GM10266 (cell line): ENCODE measurements at regions not wholly inside any gene's neighbourhood (a gene's known extent, or its start where the extent isn't known, plus 50 kb on each side); places are given as distances from the start of the nearest gene placed in this dataset.

Experiments used
- DNase-seq: peaks from one replicate; pipeline ENCODE4 v3.0.0; 2012; ENCODE audit errors: extremely low spot score
- TF ChIP-seq, protein P1 (sequence below): IDR thresholded peaks from 2 replicates; pipeline ENCODE4 v1.5.1; 2012; ENCODE audit warnings: mild to moderate bottlenecking, low read depth; ENCODE audit not compliant: control insufficient read depth, insufficient read depth; ENCODE audit errors: missing control alignments

- TF ChIP-seq, protein P1, sequence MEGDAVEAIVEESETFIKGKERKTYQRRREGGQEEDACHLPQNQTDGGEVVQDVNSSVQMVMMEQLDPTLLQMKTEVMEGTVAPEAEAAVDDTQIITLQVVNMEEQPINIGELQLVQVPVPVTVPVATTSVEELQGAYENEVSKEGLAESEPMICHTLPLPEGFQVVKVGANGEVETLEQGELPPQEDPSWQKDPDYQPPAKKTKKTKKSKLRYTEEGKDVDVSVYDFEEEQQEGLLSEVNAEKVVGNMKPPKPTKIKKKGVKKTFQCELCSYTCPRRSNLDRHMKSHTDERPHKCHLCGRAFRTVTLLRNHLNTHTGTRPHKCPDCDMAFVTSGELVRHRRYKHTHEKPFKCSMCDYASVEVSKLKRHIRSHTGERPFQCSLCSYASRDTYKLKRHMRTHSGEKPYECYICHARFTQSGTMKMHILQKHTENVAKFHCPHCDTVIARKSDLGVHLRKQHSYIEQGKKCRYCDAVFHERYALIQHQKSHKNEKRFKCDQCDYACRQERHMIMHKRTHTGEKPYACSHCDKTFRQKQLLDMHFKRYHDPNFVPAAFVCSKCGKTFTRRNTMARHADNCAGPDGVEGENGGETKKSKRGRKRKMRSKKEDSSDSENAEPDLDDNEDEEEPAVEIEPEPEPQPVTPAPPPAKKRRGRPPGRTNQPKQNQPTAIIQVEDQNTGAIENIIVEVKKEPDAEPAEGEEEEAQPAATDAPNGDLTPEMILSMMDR = no peak
- DNase-seq = no peak
These were observed 1233.2 kb upstream of the CDH6 start for GRCh38 chr5:29960323-29960722.

- no peak for DNase-seq
- TF ChIP-seq, protein P1 = no peak
These were observed 1242.9 kb upstream of the CDH6 start for GRCh38 chr5:29950416-29951145.

DNA sequence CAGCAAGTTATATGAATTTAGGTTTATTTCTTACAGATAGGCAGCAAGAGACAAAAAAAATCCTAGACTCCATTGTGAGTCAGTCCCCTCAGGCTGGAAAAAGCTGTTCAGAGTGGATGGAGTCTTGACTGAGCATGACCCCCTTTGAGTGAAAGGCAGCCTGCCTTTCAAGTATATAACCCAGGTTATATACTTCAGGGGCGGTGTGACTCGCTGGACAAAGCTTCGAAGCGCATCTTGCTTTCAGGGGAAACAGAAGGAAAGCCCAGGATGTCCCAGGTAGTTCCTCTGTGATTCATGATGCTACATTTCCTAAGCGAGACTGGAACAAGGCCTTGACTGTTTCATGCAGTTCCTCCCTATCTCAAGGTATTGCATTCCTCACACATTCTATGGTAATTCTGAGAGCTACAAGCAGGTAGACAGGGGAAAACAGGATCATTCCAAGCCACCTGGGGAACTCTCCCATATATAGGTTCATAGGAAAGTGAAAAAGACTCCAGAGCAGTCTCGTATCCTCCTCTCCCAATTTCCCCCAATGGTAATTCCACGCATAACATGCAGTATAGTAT lies 1244.1 kb upstream of the CDH6 start:
- TF ChIP-seq, protein P1 = no peak
- no peak for DNase-seq

DNA sequence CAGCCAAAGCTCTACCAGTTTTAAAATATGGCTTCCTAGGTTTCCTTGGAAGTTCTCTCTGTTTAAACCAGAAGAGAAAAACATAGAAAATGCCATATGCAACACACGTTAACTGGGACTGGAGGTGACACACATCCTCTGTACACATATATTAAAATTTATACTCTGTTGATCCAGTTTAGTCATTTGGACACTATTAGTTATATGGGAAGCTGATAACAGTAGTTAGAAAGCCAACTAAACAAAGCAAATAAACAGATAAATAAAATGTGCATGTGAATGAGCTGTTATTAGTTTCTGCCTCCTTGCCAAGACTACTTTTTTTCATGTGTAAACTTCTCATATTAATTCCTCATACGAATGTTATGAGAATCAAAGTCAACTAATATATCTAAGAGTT lies 1249.2 kb upstream of the CDH6 start:
- TF ChIP-seq, protein P1 = no peak
- no peak for DNase-seq

DNA sequence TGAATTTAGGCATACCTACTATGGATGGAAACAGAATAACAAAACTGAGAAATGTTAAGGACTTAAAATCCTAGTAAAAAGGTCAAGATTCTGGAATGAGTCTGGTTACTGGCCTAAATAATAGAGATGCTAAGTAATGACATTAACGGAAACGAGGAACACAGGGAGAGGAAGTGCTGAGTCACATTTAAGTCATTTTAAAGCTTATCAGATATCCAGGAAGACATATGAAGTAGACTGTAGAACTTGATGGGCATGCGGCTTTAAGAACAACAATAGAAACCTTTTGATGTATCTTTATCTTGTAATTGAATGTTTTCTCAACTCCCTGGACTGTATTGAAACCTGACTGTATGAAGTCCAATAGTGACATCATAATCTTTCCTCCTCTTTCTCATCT lies 1251.4 kb upstream of the CDH6 start:
- TF ChIP-seq, protein P1 = no peak
- no peak for DNase-seq

DNA sequence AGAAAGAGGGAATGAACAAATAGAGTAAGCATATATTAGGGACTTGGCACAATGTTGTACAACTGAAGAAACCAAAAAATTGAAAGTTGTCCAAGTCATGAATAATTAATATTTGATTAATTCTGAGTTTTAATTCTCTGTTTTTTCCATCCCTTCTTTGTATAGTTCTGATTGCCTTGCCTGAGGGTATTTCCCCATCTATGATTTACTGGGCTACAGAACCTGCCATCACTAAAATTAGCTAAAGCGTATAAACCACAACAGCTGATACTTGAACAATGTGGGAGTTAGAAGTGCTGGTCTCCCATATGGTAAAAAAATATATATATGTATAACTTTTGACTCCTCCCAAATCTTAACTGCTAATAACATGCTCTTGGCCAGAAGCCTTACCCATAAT lies 1253.5 kb upstream of the CDH6 start:
- TF ChIP-seq, protein P1 = no peak
- no peak for DNase-seq

DNA sequence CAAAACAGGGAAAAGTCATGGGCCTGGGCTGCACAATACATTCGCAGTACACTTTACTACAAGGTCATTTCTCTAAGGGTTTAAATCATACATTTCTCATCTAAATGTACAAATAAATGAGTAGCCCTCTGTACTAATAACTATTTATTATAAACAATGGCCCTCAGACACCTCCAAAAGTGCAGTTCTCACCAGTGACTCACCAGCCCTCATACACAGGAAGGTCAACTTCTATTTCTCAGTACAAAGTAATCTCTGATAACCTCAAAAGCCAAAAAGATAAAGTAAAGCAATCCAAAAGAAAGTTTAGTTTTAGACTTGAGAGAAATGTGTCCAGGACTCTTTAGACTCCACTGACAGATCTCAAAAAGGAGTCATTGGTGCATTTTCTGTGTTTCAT lies 1258.1 kb upstream of the CDH6 start:
- no peak for DNase-seq
- TF ChIP-seq, protein P1 = no peak
